Adrenal gland (tissue), 9 donors: ENCODE measurements at regions not wholly inside any gene's neighbourhood (a gene's known extent, or its start where the extent isn't known, plus 50 kb on each side); places are given as distances from the start of the nearest gene placed in this dataset.

ENCODE experiments used
- DNase-seq, 7 donors: peaks; one replicate each; pipeline ENCODE4 v3.0.0-alpha.2; 2019 to 2020
- H3K27ac ChIP-seq, 5 donors: fragments of 200-600 bp; sonication (generic) in 4 of 5; 1 replicate in 3 of 5; 2 replicates in 2 of 5; pipeline versions ENCODE4 v1.5.1 to v1.8.0; 2016 to 2020; ENCODE audit warnings: mild to moderate bottlenecking in 1 of 5
- H3K27me3 ChIP-seq: fragments of 200-600 bp; 2 replicates; pipeline ENCODE4 v1.8.0; 2021
- H3K36me3 ChIP-seq, 2 donors: fragments of 200-600 bp; replicated peaks in 1 of 2; 1 replicate in 1 of 2; 2 replicates in 1 of 2; pipeline versions ENCODE4 v1.5.1 to v1.8.0; 2018 to 2022
- H3K4me1 ChIP-seq, 2 donors: fragments of 200-600 bp; replicated peaks in 1 of 2; 1 replicate in 1 of 2; 2 replicates in 1 of 2; pipeline versions ENCODE4 v1.5.1 to v1.8.0; 2018 to 2021
- H3K4me3 ChIP-seq, 4 donors: fragments of 200-600 bp; sonication (generic) in 3 of 4; one replicate each; pipeline ENCODE4 v1.5.1; 2016 to 2018
- H3K9me3 ChIP-seq, 3 donors: fragments of 200-600 bp; sonication (generic) in 1 of 3; replicated peaks in 1 of 3; 1 replicate in 2 of 3; 2 replicates in 1 of 3; pipeline versions ENCODE4 v1.5.1 to v1.8.0; 2016 to 2021
- CTCF ChIP-seq, 6 experiments: fragments of 450-650 bp in 4 of 6; fragments of 200-600 bp in 2 of 6; sonication (generic) in 1 of 6; IDR thresholded peaks; 1 replicate in 5 of 6; 2 replicates in 1 of 6; pipeline versions ENCODE4 v1.5.1 to v1.8.0; 2016 to 2021; ENCODE audit warnings: antibody characterized with exemption in 6 of 6, mild to moderate bottlenecking in 2 of 6, moderate library complexity in 1 of 6
- POLR2A ChIP-seq, 2 donors: fragments of 450-650 bp; IDR thresholded peaks; one replicate each; pipeline ENCODE4 v1.6.1; 2017; ENCODE audit warnings: antibody characterized with exemption in 2 of 2, mild to moderate bottlenecking in 2 of 2, moderate library complexity in 1 of 2
- WGBS, 4 donors: extraction: QIAGEN DNeasy Blood & Tissue Kit in 2 of 4; methylation state at CpG; one replicate each; pipeline versions ENCODE4 v1.1.5 to v1.1.7; 2013 to 2017; 5-methylcytosine and 5-hydroxymethylcytosine counted together
- intact Hi-C, 2 donors: fragments of 100-400 bp; cut with DNase I; formaldehyde crosslinking; loops; one replicate each; pipeline versions ENCODE4 v1.14.1 to v1.15.0; 2022 to 2023
- donor health status: healthy with polysubstance abuse.
- donor health status: Bipolar disorder and iron deficiency.
- donor health status: DM: yes; HTN: yes; CAD: no.
- donor health status: DM: no; HTN: no; CAD: no.
- donor health status: DM: no; HTN: no; CAD: no.

GRCh38 chr13:90184355-90184754, 1163.1 kb upstream of the MIR17HG start:
- Histone ChIP-seq H3K9me3 (no peaks in the 10 kb centered on the region), H3K27ac (no peak overlapping the region), H3K36me3 (no peaks in the 10 kb centered on the region), H3K4me3 (no peak overlapping the region), H3K27me3 (no peaks in the 10 kb centered on the region), H3K4me1 (no peaks in the 10 kb centered on the region)
- TF ChIP-seq CTCF (IDR thresholded peaks at IDR 0.05) (no peak), POLR2A (IDR thresholded peaks at IDR 0.05) (no peak)
- no peak for DNase-seq
- intact Hi-C loops: no loop called here
- WGBS, 4 donors: 59 to 78% (median 77%) methylated on average over 1 of the region's 1 CpG

- H3K27ac ChIP-seq: no peak overlapping the region
- intact Hi-C loops: no loop called here
- no peak for DNase-seq
These were observed 1161.8 kb upstream of the MIR17HG start for GRCh38 chr13:90185734-90186133.

GRCh38 chr13:90187478-90188350, 1159.8 kb upstream of the MIR17HG start:
- no peak overlapping the region for H3K4me3 ChIP-seq
- H3K27me3 ChIP-seq: no peaks in the 10 kb centered on the region
- 68 to 77% (median 74%) methylated on average over 5 of the region's 5 CpGs for WGBS, 4 donors
- intact Hi-C loops: no loop called here
- H3K36me3 ChIP-seq: no peaks in the 10 kb centered on the region
- H3K4me1 ChIP-seq: no peaks in the 10 kb centered on the region
- no peak for TF ChIP-seq CTCF (IDR thresholded peaks at IDR 0.05)
- no peak for TF ChIP-seq POLR2A (IDR thresholded peaks at IDR 0.05)
- DNase-seq: no peak
- H3K9me3 ChIP-seq: no peaks in the 10 kb centered on the region
- H3K27ac ChIP-seq: no peak overlapping the region

More at GRCh38 chr13:90185734-90186133, 1161.8 kb upstream of the MIR17HG start:
- H3K27me3 ChIP-seq: no peaks in the 10 kb centered on the region
- no peak for TF ChIP-seq CTCF (IDR thresholded peaks at IDR 0.05)
- TF ChIP-seq POLR2A (IDR thresholded peaks at IDR 0.05): no peak
- no peaks in the 10 kb centered on the region for H3K4me1 ChIP-seq
- H3K36me3 ChIP-seq: no peaks in the 10 kb centered on the region
- H3K4me3 ChIP-seq: no peak overlapping the region
- H3K9me3 ChIP-seq: no peaks in the 10 kb centered on the region

- 71 to 84% (median 81%) methylated on average over 3 of the region's 3 CpGs for WGBS, 4 donors
- intact Hi-C loops: no loop called here
These were observed 1159.2 kb upstream of the MIR17HG start for GRCh38 chr13:90188351-90188636.

More at GRCh38 chr13:90188351-90188636, 1159.2 kb upstream of the MIR17HG start:
- H3K9me3 ChIP-seq: no peaks in the 10 kb centered on the region
- no peaks in the 10 kb centered on the region for H3K4me1 ChIP-seq
- no peaks in the 10 kb centered on the region for H3K36me3 ChIP-seq
- TF ChIP-seq POLR2A (IDR thresholded peaks at IDR 0.05) (no peak), CTCF (IDR thresholded peaks at IDR 0.05) (no peak)
- no peaks in the 10 kb centered on the region for H3K27me3 ChIP-seq
- DNase-seq: no peak
- H3K4me3 ChIP-seq: no peak overlapping the region
- no peak overlapping the region for H3K27ac ChIP-seq
